ENCODE measurements at regions not wholly inside any gene's neighbourhood (a gene's known extent, or its start where the extent isn't known, plus 50 kb on each side); places are given as distances from the start of the nearest gene placed in this dataset.
"Not testable (repeated sequence)": the region's sequence is repeated elsewhere in the genome, so short reads cannot be mapped to it uniquely, and the experiment has no call there.

GRCh38 chr2:9708683-9709538, 78.1 kb upstream of the YWHAQ start:
- DNase-seq (ENCODE audit: low read depth): no peak

DNA sequence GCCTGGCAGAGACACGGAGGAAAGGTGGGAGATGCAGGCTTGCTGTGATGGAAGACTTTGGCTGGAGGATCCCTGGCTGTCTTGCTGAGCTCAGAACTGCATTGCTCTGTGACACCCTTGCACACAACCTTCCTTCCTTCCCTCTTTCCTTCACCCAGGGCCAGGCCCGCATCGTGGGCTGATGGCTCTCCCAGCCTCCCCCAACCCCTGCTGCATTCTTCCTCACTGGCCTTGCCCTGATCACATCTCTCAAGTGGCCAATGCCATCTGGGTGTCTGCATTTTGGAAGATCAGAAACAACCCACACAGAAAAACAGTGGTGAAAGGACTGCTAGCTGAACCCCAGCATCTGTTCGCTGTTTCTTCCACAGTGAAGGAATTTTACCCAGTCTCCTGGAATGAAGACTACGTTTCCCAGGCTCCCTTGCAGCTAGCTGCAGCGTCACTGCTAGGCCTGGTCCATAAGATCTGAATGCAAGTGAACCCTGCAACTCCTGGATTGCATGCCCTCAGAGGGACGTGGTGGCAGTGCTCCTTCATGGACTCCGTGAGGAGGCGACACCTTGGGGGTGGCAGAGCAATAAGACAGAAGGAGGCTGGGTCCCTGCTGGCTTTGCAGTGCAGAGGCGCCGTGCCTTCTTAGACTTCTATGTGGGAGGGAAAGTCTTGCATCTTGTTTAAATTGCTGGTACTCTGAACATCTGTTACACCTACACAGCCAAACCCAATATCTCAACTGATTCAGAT, 78.9 kb upstream of the YWHAQ start:
- no peak for DNase-seq (ENCODE audit: low read depth)

- DNase-seq (ENCODE audit: low read depth): no peak
Observed at GRCh38 chr2:9710311-9710710, 79.5 kb upstream of the YWHAQ start.

DNA sequence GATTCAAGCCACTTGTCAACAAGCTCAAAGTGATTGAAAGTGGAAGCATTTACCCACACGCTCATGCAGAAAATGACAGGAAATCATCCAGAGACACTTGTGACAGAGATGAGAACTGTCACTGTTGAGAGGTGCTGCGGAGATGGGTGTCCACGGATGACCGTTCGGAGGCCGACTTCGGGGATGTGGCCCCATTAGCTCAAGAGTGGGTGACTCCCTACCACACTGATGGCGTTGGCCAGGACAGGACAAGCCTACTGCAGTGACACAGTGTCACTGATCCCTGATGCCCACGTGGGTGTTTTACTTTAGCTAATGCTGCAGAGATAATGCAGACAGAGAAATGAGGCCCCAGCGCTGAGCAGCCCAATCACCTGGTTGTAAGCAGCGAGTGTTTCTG, 81.5 kb upstream of the YWHAQ start:
- DNase-seq (ENCODE audit: low read depth): no peak

DNA sequence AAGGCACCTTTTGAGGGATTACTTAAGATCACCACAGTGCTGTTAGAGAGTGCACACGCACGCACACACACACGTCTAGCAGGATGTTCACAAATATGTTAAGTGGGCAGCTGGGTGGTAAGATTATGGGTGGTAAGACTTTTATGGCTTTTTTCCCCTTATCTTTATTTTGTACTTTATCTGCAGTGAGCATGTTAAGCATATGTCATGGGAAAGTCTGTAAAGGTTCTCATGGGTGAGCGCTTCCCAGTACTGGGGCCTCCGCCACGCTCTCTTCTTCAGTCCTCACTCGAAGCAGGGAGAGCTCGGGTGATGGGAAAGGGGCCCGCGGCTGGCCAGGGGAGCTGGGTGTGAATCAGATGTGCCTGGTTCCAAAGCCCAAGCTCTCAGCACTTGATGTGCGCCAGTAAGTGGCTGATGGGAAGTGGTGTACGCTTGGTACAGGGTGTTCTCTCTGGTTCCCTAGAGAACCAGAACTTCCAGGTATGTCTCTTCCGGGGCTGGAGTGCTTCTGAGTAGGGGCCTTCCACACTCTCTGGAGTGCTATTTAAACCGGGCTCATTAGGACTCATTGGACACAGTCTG, 83.9 kb upstream of the YWHAQ start:
- no peak for DNase-seq (ENCODE audit: low read depth)

DNA sequence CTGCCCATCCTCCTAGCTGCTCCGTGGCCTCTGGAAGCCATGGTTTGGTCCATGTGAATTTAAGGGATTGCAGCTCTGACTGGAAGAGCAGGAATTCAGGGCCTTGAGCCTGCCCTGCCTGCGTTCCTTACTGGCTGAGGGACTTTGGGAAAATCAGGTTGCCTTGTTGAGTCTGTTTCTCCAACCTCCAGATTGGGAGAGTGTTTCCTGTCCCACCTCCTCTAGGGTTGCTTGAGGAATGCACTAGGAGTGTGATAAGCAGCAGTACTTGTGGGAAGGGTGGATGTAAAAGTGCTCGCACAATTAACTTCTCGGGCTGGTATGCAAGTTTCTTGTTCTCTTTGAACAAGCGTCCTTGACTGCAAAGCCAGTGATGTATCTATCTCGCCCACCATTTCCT, 84.4 kb upstream of the YWHAQ start:
- no peak for DNase-seq (ENCODE audit: low read depth)

GRCh38 chr2:9717886-9718451, 87.2 kb upstream of the YWHAQ start:
- no peak for DNase-seq (ENCODE audit: low read depth)

DNA sequence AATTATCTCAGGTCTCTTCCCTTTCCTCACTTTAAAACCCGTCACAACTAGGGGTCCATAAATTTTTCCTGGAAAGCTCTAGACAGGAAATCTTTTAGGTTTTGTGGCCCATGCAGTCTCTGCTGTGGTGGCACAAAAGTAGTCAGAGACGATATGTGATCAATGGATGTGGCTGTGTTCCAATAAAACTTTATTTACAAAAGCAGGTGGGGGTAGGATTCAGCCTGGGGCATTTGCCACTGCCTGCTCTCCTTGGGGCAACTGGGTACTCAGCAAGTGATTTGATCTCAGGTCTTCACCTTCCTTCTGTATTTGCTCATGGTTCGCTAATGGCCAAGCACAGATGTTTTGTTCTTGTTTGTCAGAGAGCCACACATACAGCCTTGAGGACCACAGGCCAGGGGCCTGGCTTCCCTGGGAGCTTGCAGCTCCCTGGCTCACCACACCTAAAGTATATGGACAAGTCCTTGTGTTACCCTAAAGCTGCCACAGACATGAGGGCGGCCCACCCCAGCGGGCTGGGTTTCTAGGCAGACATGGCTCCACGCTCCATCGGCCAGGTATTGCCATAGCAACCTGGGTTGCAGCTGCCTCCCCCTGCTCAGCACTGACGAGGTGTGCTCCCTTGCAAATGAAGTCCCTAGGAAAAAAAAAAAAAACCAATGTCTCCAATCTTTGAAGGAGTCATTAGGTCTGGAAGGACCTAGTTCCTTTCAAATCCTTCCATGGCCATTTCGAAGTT, 89.7 kb upstream of the YWHAQ start:
- no peak for DNase-seq (ENCODE audit: low read depth)

DNA sequence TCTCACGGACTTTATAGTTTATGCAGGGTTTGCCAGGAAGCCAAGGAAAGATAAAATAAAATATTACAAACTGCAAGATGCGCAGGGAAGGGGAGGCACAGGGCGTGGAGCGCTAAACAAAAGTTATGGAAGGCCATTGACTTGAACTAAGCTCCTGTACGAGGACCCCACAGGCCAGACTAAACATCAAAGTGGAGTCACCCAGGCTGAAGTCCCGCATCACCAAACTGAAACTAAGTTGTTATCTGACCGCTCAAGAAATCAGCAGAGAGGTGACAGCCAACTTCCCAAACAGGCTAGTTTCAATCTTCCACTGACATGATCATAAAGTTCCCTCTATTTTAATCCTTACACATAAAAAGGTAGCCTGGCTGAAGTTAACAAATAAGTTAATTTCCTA, 90.5 kb upstream of the YWHAQ start:
- no peak for DNase-seq (ENCODE audit: low read depth)

DNA sequence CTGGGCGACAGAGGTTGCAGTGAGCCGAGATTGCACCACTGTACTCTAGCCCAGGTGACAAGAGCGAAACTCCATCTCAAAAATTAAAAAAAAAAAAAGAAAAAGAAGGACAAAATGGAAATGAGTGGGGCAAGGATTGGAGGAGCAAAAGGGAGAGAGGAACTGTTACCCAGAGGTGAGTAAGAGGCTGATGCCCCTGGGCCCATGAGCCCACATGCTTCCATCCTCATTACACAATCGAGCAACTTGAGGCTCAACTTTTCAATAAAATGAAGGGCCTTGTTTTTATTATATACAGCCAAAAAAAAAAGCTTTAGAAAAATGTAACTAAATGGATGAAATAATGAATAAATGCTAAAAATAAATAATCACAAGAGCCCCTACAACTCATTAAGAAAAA, 91.7 kb upstream of the YWHAQ start:
- DNase-seq (ENCODE audit: low read depth): no peak

DNA sequence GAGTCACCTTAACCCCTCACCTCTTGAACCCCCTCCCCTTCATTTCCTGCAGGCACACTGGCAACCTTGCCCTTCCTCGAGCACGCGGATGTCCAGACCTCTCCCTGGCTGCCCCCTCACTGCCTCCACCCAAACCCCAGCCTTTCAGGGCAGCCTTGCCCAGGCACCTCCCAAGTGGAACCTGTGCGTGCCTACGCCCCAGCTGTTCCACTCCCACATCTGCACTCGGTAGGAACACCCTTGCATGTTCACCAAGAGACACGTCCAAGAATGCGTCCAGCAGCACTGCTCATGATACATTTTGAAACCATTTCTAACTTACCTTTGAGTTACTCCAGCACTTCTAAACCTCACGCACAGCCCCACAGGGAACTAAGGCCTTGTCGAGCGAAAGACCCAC, 93.8 kb upstream of the YWHAQ start:
- DNase-seq (ENCODE audit: low read depth): no peak

- no peak for DNase-seq (ENCODE audit: low read depth)
Observed at GRCh38 chr2:9725106-9725505, 94.3 kb upstream of the YWHAQ start.

DNA sequence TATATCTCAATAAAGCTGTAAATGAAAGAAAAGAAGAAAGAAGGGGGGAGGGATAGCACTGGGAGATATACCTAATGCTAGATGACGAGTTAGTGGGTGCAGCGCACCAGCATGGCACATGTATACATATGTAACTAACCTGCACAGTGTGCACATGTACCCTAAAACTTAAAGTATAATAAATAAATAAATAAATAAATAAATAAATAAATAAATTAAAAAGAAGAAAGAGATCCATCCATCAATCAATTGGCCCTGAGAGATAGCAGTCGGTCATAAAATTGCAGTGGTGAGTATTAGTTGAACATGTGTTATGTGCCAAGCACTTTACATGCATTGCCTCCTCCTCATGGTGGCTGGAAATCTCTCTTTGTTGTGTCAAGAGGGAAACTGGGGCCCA, 95.2 kb upstream of the YWHAQ start:
- not testable (repeated sequence) for DNase-seq (ENCODE audit: low read depth)

- not testable (repeated sequence) for DNase-seq (ENCODE audit: low read depth)
Observed at GRCh38 chr2:9730523-9730922, 99.7 kb upstream of the YWHAQ start.

DNA sequence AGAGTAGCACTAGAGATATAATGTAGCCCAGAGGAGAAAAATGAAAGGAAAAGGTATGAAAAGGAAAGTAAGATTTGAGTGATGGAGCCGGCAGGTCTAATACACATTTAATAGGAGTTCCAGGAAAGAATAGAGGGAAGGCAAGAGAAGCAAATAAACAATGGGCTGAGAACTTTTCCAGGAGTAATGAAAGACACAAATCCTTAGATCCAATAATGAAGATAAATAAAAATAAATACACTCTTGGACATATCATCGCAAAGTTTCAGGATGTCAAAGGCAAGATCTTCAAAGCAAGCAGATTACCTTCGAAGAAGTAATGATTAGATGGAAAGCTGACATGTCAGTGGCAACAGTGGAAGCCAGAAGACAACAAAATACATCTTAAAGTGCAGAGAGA, 102.0 kb upstream of the YWHAQ start:
- DNase-seq (ENCODE audit: low read depth): no peak

- no peak for DNase-seq (ENCODE audit: low read depth)
Observed at GRCh38 chr2:9734308-9734707, 103.5 kb upstream of the YWHAQ start.

GRCh38 chr2:9735335-9735734, 104.5 kb upstream of the YWHAQ start:
- DNase-seq (ENCODE audit: low read depth): no peak

DNA sequence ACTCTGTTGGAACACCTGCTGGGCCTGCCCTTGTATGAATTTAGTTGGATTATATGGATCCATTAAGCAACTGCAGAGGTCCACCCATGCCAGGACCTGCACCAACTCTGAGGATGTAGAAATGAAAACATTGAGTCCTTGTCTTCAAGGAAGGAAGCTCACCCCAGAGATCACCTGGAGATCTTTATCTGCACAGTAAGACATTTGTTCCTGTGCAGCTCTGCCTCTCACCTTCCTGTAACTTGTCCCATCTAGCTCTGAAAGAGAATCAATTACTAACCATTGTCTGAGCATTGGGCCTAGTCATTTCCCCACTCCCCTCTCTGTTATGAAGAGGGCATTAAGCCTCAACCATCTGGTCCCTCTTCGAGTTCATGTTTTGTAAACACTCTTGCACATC, 105.2 kb upstream of the YWHAQ start:
- no peak for DNase-seq (ENCODE audit: low read depth)

DNA sequence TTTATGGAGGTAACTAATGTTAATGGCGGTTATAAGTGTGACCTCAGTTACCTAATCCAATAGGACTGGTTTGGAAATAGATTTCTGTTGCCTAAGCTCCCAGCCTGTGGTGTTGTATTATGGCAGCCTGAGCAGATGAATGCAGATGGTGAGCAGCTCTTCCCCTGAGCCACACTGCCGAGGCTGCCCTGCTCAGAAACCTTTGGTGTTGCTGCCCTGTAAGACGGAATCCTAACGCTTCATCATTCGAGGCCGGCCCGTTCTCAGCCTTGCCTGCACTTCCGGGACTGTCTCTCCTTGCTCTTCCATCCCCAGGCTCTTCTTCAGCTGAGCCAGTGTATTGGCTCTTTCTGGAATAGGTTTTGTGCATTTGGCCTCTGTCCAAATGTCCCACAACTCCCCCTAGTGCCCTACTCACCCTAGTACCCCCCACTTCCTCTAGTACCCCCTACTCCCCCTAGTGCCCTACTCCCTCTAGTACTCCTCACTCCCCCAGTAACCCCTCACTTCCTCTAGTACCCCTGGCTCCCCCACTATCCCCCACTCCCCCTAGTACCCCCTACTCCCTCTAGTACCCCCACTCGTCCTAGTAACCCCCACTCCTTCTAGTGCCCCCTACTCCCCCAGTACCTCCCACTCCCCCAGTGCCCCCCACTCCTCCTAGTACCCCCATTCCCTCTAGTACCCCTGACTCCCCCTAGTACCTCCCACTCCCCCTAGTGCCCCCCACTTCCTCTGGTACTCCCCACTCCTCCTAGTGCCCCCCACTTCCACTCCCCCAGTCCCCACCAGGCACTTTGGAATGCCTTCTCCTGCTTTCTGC, 106.0 kb upstream of the TAF1B start:
- DNase-seq (ENCODE audit: low read depth): no peak

DNA sequence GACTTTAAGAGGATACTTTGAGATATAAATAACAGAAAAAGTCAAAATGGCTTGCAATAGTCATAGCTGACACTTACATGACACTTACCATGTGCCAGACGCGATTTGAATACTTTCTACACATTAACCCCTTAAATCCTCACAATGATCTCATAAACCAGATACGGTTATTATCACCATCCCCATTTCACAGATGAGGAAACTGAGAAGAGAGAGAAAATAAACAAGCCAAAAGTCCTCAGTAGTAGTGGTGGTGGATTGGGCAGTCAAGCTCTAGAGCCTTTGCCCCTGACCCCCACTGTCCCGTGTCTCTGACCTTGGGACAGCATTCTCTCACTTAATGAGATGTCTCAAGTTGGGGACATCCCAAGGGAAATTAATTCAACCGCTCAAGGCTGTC, 105.2 kb upstream of the TAF1B start:
- DNase-seq (ENCODE audit: low read depth): no peak

All from CMK (cell line).